ENCODE measurements at regions not wholly inside any gene's neighbourhood (a gene's known extent, or its start where the extent isn't known, plus 50 kb on each side); places are given as distances from the start of the nearest gene placed in this dataset.
A peak's percentile ranks its signal among the peaks of the same experiment; 100 is the strongest.
"Not testable (repeated sequence)": the region's sequence is repeated elsewhere in the genome, so short reads cannot be mapped to it uniquely, and the experiment has no call there.

GRCh38 chr6:115839583-115840181, 221.0 kb downstream of the FRK start:
- Histone ChIP-seq H3K27me3 (replicated peaks; ENCODE audit: insufficient read depth, low read length) (no peaks in the 10 kb centered on the region), H3K9ac (ENCODE audit: low read length) (no peak overlapping the region), H3K4me1 (ENCODE audit: low read length) (no peaks in the 10 kb centered on the region), H3K79me2 (ENCODE audit: low read length) (no peaks in the 10 kb centered on the region), H2AFZ (ENCODE audit: low read length) (no peak overlapping the region), H3K4me2 (ENCODE audit: low read depth, low read length) (no peak overlapping the region), H3K36me3 (replicated peaks; ENCODE audit: insufficient read depth, low read length) (no peaks in the 10 kb centered on the region), H3K9me3 (replicated peaks; ENCODE audit: insufficient read depth, low read length) (no peaks in the 10 kb centered on the region), H3K27ac (ENCODE audit: low read length) (no peak overlapping the region), H4K20me1 (ENCODE audit: insufficient read depth, low read length) (no peaks in the 10 kb centered on the region), H3K4me3 (ENCODE audit: low read length) (no peak overlapping the region), H3K9me2 (replicated peaks; ENCODE audit: insufficient read depth, low read length) (no peaks in the 10 kb centered on the region), H3F3A (ENCODE audit: insufficient read depth, low read length) (no peaks in the 10 kb centered on the region)
- no peak for TF ChIP-seq EZH2phosphoT487 (IDR thresholded peaks at IDR 0.05; ENCODE audit: low read length)
- TF ChIP-seq, protein P1, sequence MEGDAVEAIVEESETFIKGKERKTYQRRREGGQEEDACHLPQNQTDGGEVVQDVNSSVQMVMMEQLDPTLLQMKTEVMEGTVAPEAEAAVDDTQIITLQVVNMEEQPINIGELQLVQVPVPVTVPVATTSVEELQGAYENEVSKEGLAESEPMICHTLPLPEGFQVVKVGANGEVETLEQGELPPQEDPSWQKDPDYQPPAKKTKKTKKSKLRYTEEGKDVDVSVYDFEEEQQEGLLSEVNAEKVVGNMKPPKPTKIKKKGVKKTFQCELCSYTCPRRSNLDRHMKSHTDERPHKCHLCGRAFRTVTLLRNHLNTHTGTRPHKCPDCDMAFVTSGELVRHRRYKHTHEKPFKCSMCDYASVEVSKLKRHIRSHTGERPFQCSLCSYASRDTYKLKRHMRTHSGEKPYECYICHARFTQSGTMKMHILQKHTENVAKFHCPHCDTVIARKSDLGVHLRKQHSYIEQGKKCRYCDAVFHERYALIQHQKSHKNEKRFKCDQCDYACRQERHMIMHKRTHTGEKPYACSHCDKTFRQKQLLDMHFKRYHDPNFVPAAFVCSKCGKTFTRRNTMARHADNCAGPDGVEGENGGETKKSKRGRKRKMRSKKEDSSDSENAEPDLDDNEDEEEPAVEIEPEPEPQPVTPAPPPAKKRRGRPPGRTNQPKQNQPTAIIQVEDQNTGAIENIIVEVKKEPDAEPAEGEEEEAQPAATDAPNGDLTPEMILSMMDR (IDR thresholded peaks at IDR 0.05; ENCODE audit: low read length): no peak
- TF ChIP-seq EZH2 (optimal IDR thresholded peaks at IDR 0.05; ENCODE audit: low read depth, low read length): no peak
- DNase-seq: no peak

- H3K4me3 ChIP-seq (ENCODE audit: low read length): no peak overlapping the region
- no peak overlapping the region for H3K27ac ChIP-seq (ENCODE audit: low read length)
- H3K9ac ChIP-seq (ENCODE audit: low read length): no peak overlapping the region
- H3K9me2 ChIP-seq (replicated peaks; ENCODE audit: insufficient read depth, low read length): no peaks in the 10 kb centered on the region
- TF ChIP-seq, protein P1 (IDR thresholded peaks at IDR 0.05; ENCODE audit: low read length): peak; percentile 46
- TF ChIP-seq EZH2phosphoT487 (IDR thresholded peaks at IDR 0.05; ENCODE audit: low read length) (no peak), EZH2 (optimal IDR thresholded peaks at IDR 0.05; ENCODE audit: low read depth, low read length) (no peak)
- no peak overlapping the region for H3K4me2 ChIP-seq (ENCODE audit: low read depth, low read length)
- H3K36me3 ChIP-seq (replicated peaks; ENCODE audit: insufficient read depth, low read length): no peaks in the 10 kb centered on the region
- no peaks in the 10 kb centered on the region for H3K4me1 ChIP-seq (ENCODE audit: low read length)
- peak; percentile 14 for DNase-seq
- no peak overlapping the region for H2AFZ ChIP-seq (ENCODE audit: low read length)
- no peaks in the 10 kb centered on the region for H3K79me2 ChIP-seq (ENCODE audit: low read length)
- H3K27me3 ChIP-seq (replicated peaks; ENCODE audit: insufficient read depth, low read length): no peaks in the 10 kb centered on the region
- no peaks in the 10 kb centered on the region for H3F3A ChIP-seq (ENCODE audit: insufficient read depth, low read length)
- no peaks in the 10 kb centered on the region for H3K9me3 ChIP-seq (replicated peaks; ENCODE audit: insufficient read depth, low read length)
- no peaks in the 10 kb centered on the region for H4K20me1 ChIP-seq (ENCODE audit: insufficient read depth, low read length)
Observed at GRCh38 chr6:115838763-115839401, 221.8 kb downstream of the FRK start.

DNA sequence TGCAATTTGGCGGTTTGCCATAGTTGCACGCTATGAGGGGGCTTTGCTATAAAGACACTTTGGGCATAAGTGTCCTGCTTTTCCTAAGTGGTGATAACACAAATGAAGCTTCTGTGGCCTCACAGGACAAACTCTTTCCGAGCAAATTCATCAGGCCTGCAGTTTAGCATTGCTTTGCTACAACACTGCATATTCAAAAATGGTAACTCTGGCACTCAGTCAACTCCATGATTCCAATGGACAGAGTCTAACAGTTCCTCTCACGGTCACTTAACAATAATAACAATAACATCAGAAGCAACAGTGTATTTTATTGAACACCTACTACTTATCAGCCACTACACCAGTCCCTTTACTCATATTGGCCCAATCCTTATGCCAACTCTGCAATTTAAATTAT, 222.5 kb downstream of the FRK start:
- no peak overlapping the region for H3K4me3 ChIP-seq (ENCODE audit: low read length)
- H2AFZ ChIP-seq (ENCODE audit: low read length): no peak overlapping the region
- H3K9me3 ChIP-seq (replicated peaks; ENCODE audit: insufficient read depth, low read length): no peaks in the 10 kb centered on the region
- no peaks in the 10 kb centered on the region for H4K20me1 ChIP-seq (ENCODE audit: insufficient read depth, low read length)
- no peak overlapping the region for H3K27ac ChIP-seq (ENCODE audit: low read length)
- H3K36me3 ChIP-seq (replicated peaks; ENCODE audit: insufficient read depth, low read length): no peaks in the 10 kb centered on the region
- no peak for TF ChIP-seq EZH2 (optimal IDR thresholded peaks at IDR 0.05; ENCODE audit: low read depth, low read length)
- no peak overlapping the region for H3K9ac ChIP-seq (ENCODE audit: low read length)
- no peaks in the 10 kb centered on the region for H3K79me2 ChIP-seq (ENCODE audit: low read length)
- no peaks in the 10 kb centered on the region for H3K9me2 ChIP-seq (replicated peaks; ENCODE audit: insufficient read depth, low read length)
- H3K27me3 ChIP-seq (replicated peaks; ENCODE audit: insufficient read depth, low read length): no peaks in the 10 kb centered on the region
- DNase-seq: no peak
- H3K4me2 ChIP-seq (ENCODE audit: low read depth, low read length): no peak overlapping the region
- no peaks in the 10 kb centered on the region for H3K4me1 ChIP-seq (ENCODE audit: low read length)
- H3F3A ChIP-seq (ENCODE audit: insufficient read depth, low read length): no peaks in the 10 kb centered on the region

DNA sequence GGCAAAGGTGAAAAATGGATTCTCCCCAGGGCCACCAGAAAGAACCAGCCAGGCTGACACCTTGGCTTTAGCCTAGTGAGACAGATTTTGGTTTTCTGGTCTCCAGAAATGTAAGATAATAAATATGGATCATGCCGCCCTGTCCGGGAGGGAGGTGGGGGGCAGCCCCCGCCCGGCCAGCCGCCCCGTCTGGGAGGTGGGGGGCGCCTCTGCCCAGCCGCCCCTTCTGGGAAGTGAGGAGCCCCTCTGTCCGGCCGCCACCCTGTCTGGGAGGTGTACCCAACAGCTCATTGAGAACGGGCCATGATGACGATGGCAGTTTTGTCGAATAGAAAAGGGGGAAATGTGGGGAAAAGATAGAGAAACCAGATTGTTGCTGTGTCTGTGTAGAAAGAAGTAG, 224.3 kb downstream of the FRK start:
- H3K4me1 ChIP-seq (ENCODE audit: low read length); H4K20me1 ChIP-seq (ENCODE audit: insufficient read depth, low read length); H3K79me2 ChIP-seq (ENCODE audit: low read length); H3K27ac ChIP-seq (ENCODE audit: low read length); H3K9me3 ChIP-seq (replicated peaks; ENCODE audit: insufficient read depth, low read length); H3K36me3 ChIP-seq (replicated peaks; ENCODE audit: insufficient read depth, low read length); H3K4me2 ChIP-seq (ENCODE audit: low read depth, low read length); H3K9me2 ChIP-seq (replicated peaks; ENCODE audit: insufficient read depth, low read length); H3K9ac ChIP-seq (ENCODE audit: low read length); DNase-seq; H2AFZ ChIP-seq (ENCODE audit: low read length); H3K4me3 ChIP-seq (ENCODE audit: low read length); H3K27me3 ChIP-seq (replicated peaks; ENCODE audit: insufficient read depth, low read length); H3F3A ChIP-seq (ENCODE audit: insufficient read depth, low read length): not testable (repeated sequence)
